GM12864 (cell line): ENCODE measurements at regions not wholly inside any gene's neighbourhood (a gene's known extent, or its start where the extent isn't known, plus 50 kb on each side); places are given as distances from the start of the nearest gene placed in this dataset.
"Not testable (repeated sequence)": the region's sequence is repeated elsewhere in the genome, so short reads cannot be mapped to it uniquely, and the experiment has no call there.

Experiments used
- DNase-seq: peaks from one replicate; pipeline ENCODE4 v3.0.0-alpha.2; 2011; ENCODE audit warnings: low read depth
- H3K4me3 ChIP-seq: 2 replicates; pipeline ENCODE4 v1.5.1; 2011; ENCODE audit warnings: mild to moderate bottlenecking, low read depth, low read length, control low read depth
- CTCF ChIP-seq: IDR thresholded peaks from 2 replicates; pipeline ENCODE4 v1.5.1; 2011; ENCODE audit warnings: low read depth, mild to moderate bottlenecking, moderate library complexity, low read length, control low read depth, inconsistent platforms; ENCODE audit errors: missing control alignments

GRCh38 chr2:176923205-176923604 is 289.4 kb upstream of the HNRNPA3 start:
- no peak for TF ChIP-seq CTCF
- DNase-seq, result no peak
- H3K4me3 ChIP-seq, result no peak overlapping the region

- DNase-seq, result no peak
- TF ChIP-seq CTCF, result no peak
- no peak overlapping the region for H3K4me3 ChIP-seq
Measured at GRCh38 chr2:176924909-176925534, 287.6 kb upstream of the HNRNPA3 start.

- no peak overlapping the region for H3K4me3 ChIP-seq
- no peak for TF ChIP-seq CTCF
- no peak for DNase-seq
Measured at GRCh38 chr2:176926453-176926852, 286.1 kb upstream of the HNRNPA3 start.

- H3K4me3 ChIP-seq, DNase-seq: not testable (repeated sequence)
Measured at GRCh38 chr2:176929387-176929786, 283.2 kb upstream of the HNRNPA3 start.

- TF ChIP-seq CTCF, result no peak
- no peak overlapping the region for H3K4me3 ChIP-seq
- DNase-seq, result peak; percentile 93
Measured at GRCh38 chr2:176931588-176932563, 280.7 kb upstream of the HNRNPA3 start.

- no peak for DNase-seq
- H3K4me3 ChIP-seq, result no peak overlapping the region
- TF ChIP-seq CTCF, result no peak
Measured at GRCh38 chr2:176934131-176934530, 278.5 kb upstream of the HNRNPA3 start.

GRCh38 chr2:176934869-176935415 is 277.7 kb upstream of the HNRNPA3 start:
- DNase-seq, result no peak
- TF ChIP-seq CTCF, result no peak
- H3K4me3 ChIP-seq, result no peak overlapping the region
